ENCODE measurements at regions not wholly inside any gene's neighbourhood (a gene's known extent, or its start where the extent isn't known, plus 50 kb on each side); places are given as distances from the start of the nearest gene placed in this dataset.

GRCh38 chr6:17006543-17006942, 95.3 kb upstream of the STMND1 start:
- TF ChIP-seq CTCF (IDR thresholded peaks at IDR 0.05; ENCODE audit: poor library complexity, severe bottlenecking) = no peak
- no peak for TF ChIP-seq SMC3 (conservative IDR thresholded peaks at IDR 0.05; ENCODE audit: poor library complexity)
- TF ChIP-seq EZH2 (IDR thresholded peaks at IDR 0.05; ENCODE audit: borderline replicate concordance, insufficient read depth, low read length, poor library complexity, severe bottlenecking) = no peak
